SK-N-SH treated with all-trans-retinoic acid at 6 μM for 48 hours (cell line): ENCODE measurements at regions not wholly inside any gene's neighbourhood (a gene's known extent, or its start where the extent isn't known, plus 50 kb on each side); places are given as distances from the start of the nearest gene placed in this dataset.
A peak's percentile ranks its signal among the peaks of the same experiment; 100 is the strongest.

Experiments
- ATAC-seq: fragments of 200-7000 bp; cut with Tn5 transposase; 3 replicates; pipeline ENCODE4 v1.9.1; 2020; ENCODE audit warnings: mild to moderate bottlenecking, moderate library complexity
- ARNTL ChIP-seq: fragments of 450-650 bp; formaldehyde crosslinking; IDR thresholded peaks from 2 replicates; pipeline ENCODE4 v1.5.0; 2020; ENCODE audit warnings: low read depth, mild to moderate bottlenecking, moderate library complexity, borderline replicate concordance
- BACH2 ChIP-seq: fragments of 250-450 bp; sonication (Bioruptor Pico); IDR thresholded peaks from 2 replicates; pipeline ENCODE4 v1.9.0; 2021; ENCODE audit warnings: mild to moderate bottlenecking, borderline replicate concordance
- CREB5 ChIP-seq: fragments of 250-450 bp; sonication (Bioruptor Pico); IDR thresholded peaks from 2 replicates; pipeline ENCODE4 v1.5.1; 2020; ENCODE audit warnings: low read depth, mild to moderate bottlenecking, moderate library complexity
- CSDC2 ChIP-seq: fragments of 250-450 bp; sonication (Bioruptor Pico); IDR thresholded peaks from 2 replicates; pipeline ENCODE4 v1.5.0; 2020; ENCODE audit warnings: mild to moderate bottlenecking, moderate library complexity
- CSRNP3 ChIP-seq: fragments of 250-450 bp; sonication (Bioruptor Pico); IDR thresholded peaks from 2 replicates; pipeline ENCODE4 v1.5.1; 2021; ENCODE audit warnings: mild to moderate bottlenecking, moderate library complexity
- GLIS3 ChIP-seq: fragments of 250-450 bp; sonication (Bioruptor Pico); IDR thresholded peaks from 2 replicates; pipeline ENCODE4 v1.5.0; 2020; ENCODE audit warnings: mild to moderate bottlenecking, moderate library complexity
- OSR1 ChIP-seq: fragments of 250-450 bp; sonication (Bioruptor Pico); IDR thresholded peaks from 2 replicates; pipeline ENCODE4 v1.8.0; 2022; ENCODE audit warnings: moderate library complexity, mild to moderate bottlenecking, inconsistent platforms
- PATZ1 ChIP-seq: fragments of 250-450 bp; sonication (Bioruptor Pico); IDR thresholded peaks from 2 replicates; pipeline ENCODE4 v1.8.0; 2020; ENCODE audit warnings: mild to moderate bottlenecking, moderate library complexity, borderline replicate concordance
- POU6F1 ChIP-seq: fragments of 250-450 bp; sonication (Bioruptor Pico); IDR thresholded peaks from 2 replicates; pipeline ENCODE4 v1.8.0; 2021; ENCODE audit warnings: low read depth, mild to moderate bottlenecking, moderate library complexity, borderline replicate concordance
- PPARA ChIP-seq: fragments of 250-450 bp; sonication (Bioruptor Pico); IDR thresholded peaks from 2 replicates; pipeline ENCODE4 v1.5.0; 2020; ENCODE audit warnings: mild to moderate bottlenecking, borderline replicate concordance
- RARB ChIP-seq: fragments of 250-450 bp; sonication (Bioruptor Pico); IDR thresholded peaks from 2 replicates; pipeline ENCODE4 v1.8.0; 2021; ENCODE audit warnings: mild to moderate bottlenecking, moderate library complexity
- SNAI2 ChIP-seq: fragments of 250-450 bp; sonication (Bioruptor Pico); IDR thresholded peaks from 2 replicates; pipeline ENCODE4 v1.5.0; 2020; ENCODE audit warnings: mild to moderate bottlenecking, moderate library complexity
- TCF4 ChIP-seq: fragments of 250-450 bp; sonication (Bioruptor Pico); IDR thresholded peaks from 2 replicates; pipeline ENCODE4 v1.8.0; 2021; ENCODE audit warnings: mild to moderate bottlenecking, moderate library complexity, borderline replicate concordance
- TOX ChIP-seq: fragments of 250-450 bp; sonication (Bioruptor Pico); IDR thresholded peaks from 2 replicates; pipeline ENCODE4 v1.8.0; 2021; ENCODE audit warnings: mild to moderate bottlenecking, moderate library complexity, borderline replicate concordance
- TSHZ2 ChIP-seq: fragments of 250-450 bp; sonication (Bioruptor Pico); IDR thresholded peaks from 2 replicates; pipeline ENCODE4 v1.5.0; 2020; ENCODE audit warnings: mild to moderate bottlenecking, moderate library complexity
- ZFP3 ChIP-seq: fragments of 250-450 bp; sonication (Bioruptor Pico); IDR thresholded peaks from 2 replicates; pipeline ENCODE4 v1.5.0; 2020; ENCODE audit warnings: mild to moderate bottlenecking, moderate library complexity
- ZFP30 ChIP-seq: fragments of 450-650 bp; formaldehyde crosslinking; IDR thresholded peaks from 2 replicates; pipeline ENCODE4 v1.5.0; 2022; ENCODE audit warnings: mild to moderate bottlenecking, moderate library complexity
- ZNF565 ChIP-seq: fragments of 450-650 bp; formaldehyde crosslinking; conservative IDR thresholded peaks from 2 replicates; pipeline ENCODE4 v1.5.0; 2020; ENCODE audit warnings: low read depth, mild to moderate bottlenecking, moderate library complexity
- ZNF70 ChIP-seq: fragments of 450-650 bp; formaldehyde crosslinking; IDR thresholded peaks from 2 replicates; pipeline ENCODE4 v1.5.0; 2020; ENCODE audit warnings: mild to moderate bottlenecking, moderate library complexity
- ZNF8 ChIP-seq: fragments of 450-650 bp; formaldehyde crosslinking; IDR thresholded peaks from 2 replicates; pipeline ENCODE4 v1.5.0; 2020; ENCODE audit warnings: mild to moderate bottlenecking, moderate library complexity

GRCh38 chr15:81504170-81504905 lies 130.3 kb upstream of the TMC3 start (continued):
- TF ChIP-seq PATZ1 (CRISPR knock-in tag) (peak; percentile 55; the same call in 1 of the 2 replicates), BACH2 (CRISPR knock-in tag) (no peak)

GRCh38 chr15:81502439-81502838 lies 128.4 kb upstream of the TMC3 start:
- TF ChIP-seq PATZ1 (CRISPR knock-in tag) (no peak), TCF4 (CRISPR knock-in tag) (no peak), GLIS3 (CRISPR knock-in tag) (no peak), CSRNP3 (CRISPR knock-in tag) (no peak), OSR1 (CRISPR knock-in tag) (no peak), RARB (CRISPR knock-in tag) (no peak), ZNF70 (CRISPR knock-in tag) (no peak), ZNF565 (CRISPR knock-in tag) (no peak), ZFP30 (CRISPR knock-in tag) (no peak), BACH2 (CRISPR knock-in tag) (no peak), ARNTL (no peak), TOX (no peak), ZNF8 (no peak), CREB5 (no peak), ZFP3 (CRISPR knock-in tag) (no peak), PPARA (CRISPR knock-in tag) (no peak), CSDC2 (no peak)
- ATAC-seq: no peak

GRCh38 chr15:81500081-81500480 lies 126.1 kb upstream of the TMC3 start:
- no peak for ATAC-seq
- TF ChIP-seq ARNTL: no peak
- no peak for TF ChIP-seq OSR1 (CRISPR knock-in tag)
- no peak for TF ChIP-seq CREB5
- no peak for TF ChIP-seq RARB (CRISPR knock-in tag)
- TF ChIP-seq, all 23 proteins: peak for 0

- no peak for ATAC-seq
- TF ChIP-seq SNAI2 (CRISPR knock-in tag) (no peak), TCF4 (CRISPR knock-in tag) (no peak), PPARA (CRISPR knock-in tag) (no peak), TSHZ2 (no peak), TOX (no peak), ZNF565 (CRISPR knock-in tag) (no peak), POU6F1 (CRISPR knock-in tag) (no peak), PATZ1 (CRISPR knock-in tag) (no peak), ARNTL (no peak), ZNF8 (no peak), ZFP30 (CRISPR knock-in tag) (no peak)
Observed at GRCh38 chr15:81498294-81498693, 124.3 kb upstream of the TMC3 start.
